ENCODE measurements at regions not wholly inside any gene's neighbourhood (a gene's known extent, or its start where the extent isn't known, plus 50 kb on each side); places are given as distances from the start of the nearest gene placed in this dataset.
A peak's percentile ranks its signal among the peaks of the same experiment; 100 is the strongest.
"Not testable (repeated sequence)": the region's sequence is repeated elsewhere in the genome, so short reads cannot be mapped to it uniquely, and the experiment has no call there.

DNA sequence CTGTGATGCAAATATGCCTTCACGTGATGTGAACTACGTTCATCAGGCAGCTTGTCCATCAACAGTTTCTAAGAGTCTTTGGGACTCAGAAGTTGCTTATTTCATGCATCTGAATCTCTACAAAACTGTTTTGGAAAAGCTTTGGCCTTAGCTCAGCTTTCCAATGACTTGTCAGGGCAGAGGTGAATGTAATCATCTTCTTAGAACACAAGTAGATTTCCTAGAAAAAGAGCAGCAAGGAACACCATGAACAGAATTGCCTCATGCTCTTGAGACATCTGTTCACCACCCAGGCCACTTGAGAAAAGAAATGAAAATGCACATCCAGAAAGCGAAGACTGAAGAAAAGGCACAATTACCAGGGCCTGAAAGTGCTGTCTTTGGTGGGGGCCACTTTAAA, 105.8 kb upstream of the PDHA1 start:
- no peak for DNase-seq (ENCODE audit: low read depth, low spot score)

DNA sequence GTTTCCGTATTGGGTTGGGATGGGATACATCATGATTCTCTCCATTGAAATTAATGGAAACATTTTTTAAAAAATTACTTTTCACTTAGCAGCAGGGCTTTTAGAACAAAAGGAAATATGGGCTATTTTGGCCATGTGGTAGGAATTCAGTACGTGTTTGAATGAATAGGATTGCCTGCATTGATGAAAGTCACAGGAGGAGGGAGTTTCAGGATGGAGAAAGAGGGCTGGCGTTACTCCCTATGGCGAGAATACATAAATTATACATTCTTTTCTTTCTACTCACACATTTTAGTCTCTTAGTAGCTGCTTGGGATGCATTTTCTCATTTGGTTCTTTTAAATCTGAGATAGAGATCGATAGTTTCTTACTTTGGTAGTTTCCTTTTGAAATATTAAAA, 100.3 kb upstream of the PDHA1 start:
- no peak for DNase-seq (ENCODE audit: low read depth, low spot score)

DNA sequence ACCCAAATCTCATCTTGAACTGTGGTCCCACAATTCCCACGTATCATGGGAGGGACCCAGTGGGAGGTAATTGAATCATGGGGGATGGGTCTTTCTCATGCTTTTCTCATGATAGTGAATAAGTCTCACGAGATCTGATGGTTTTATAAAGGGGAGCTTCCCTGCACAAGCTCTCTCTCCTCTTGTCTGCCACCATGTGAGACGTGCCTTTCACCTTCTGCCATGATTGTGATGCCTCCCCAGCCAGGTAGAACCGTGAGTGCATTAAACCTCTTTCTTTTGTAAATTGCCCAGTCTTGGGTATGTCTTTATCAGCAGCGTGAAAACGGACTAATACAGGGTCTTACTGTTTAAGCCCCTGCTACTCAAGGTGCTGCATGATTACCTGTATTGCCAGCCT, 98.8 kb upstream of the PDHA1 start:
- DNase-seq (ENCODE audit: low read depth, low spot score), result not testable (repeated sequence)

- DNase-seq (ENCODE audit: low read depth, low spot score), result no peak
Measured at GRCh38 chrX:19245711-19246269, 97.9 kb upstream of the PDHA1 start.

DNA sequence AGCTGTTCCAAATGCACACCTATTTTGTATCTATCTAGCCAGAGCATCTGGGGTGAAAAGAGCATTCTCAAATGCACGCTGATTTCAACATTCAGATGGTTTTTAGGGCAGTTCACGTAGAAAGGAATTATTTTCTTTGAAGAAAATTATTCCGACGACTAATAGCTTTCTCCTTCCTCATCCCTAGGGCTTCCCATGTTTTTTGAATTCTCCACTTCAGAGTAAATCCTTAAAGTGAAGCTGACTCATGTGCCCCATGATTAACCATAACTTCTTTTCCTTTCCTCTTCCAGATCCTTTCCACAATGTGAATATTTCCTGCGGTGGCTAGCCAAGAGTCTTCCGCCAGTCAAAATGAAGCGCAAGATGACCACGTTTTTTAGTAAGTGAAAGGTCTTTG, 86.7 kb upstream of the PDHA1 start:
- no peak for DNase-seq (ENCODE audit: low read depth, low spot score)

DNA sequence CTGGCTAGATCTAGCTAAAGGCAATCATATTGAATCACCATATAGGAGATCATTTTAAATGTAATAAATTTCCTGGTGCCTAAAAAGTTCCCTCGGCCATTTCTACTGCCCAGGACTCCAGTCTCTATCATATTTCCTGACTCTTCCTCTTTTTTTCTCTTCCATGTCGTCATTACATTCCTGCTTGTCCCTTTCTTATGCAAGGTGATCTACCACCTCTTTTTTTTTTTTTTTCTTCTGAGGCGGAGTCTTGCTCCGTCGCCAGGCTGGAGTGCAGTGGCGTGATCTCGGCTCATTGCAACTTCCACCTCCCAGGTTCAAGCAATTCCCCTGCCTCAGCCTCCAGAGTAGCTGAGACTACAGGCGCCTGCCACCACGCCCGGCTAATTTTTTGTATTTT, 82.7 kb upstream of the PDHA1 start:
- DNase-seq (ENCODE audit: low read depth, low spot score), result not testable (repeated sequence)

GRCh38 chrX:19270727-19271126, 73.0 kb upstream of the PDHA1 start:
- no peak for DNase-seq (ENCODE audit: low read depth, low spot score)

DNA sequence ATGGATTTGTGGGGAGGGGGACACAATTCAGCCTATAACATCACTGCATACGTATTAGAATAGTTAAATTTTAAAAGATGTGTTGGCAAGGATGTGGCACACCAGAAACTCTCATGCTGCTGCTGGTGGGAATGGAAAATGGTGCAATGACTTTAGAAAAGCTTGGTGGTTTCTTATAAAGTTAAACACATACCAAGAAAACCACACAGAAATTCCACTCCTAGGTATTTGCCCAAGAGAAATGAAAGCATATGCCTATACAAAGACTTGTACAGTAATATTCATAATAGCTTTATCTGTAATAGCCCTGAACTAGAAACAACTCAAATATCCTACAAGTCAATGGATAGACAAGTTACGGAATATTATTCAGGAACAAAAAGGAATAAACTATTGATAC, 71.3 kb upstream of the PDHA1 start:
- no peak for DNase-seq (ENCODE audit: low read depth, low spot score)

GRCh38 chrX:19280636-19281035, 63.1 kb upstream of the PDHA1 start:
- no peak for DNase-seq (ENCODE audit: low read depth, low spot score)

DNA sequence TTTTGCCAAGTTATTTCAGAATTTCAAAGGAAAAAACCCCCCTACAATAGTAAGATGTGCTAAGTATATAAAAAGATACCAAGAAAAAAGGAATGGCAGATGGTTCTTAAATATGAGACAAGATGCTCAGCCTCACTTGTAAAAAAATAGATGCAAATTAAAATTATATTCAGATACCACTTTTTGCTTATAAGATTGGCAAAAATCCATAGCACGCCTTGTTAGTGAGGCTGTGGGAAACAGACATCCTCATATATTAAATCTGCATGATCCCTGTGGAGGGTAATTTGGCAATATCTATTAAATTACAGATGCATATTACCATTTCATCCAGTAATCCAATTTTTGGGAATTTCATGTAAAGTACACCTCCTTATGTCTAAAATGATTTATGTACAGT, 62.5 kb upstream of the PDHA1 start:
- no peak for DNase-seq (ENCODE audit: low read depth, low spot score)

- no peak for DNase-seq (ENCODE audit: low read depth, low spot score)
Measured at GRCh38 chrX:19283597-19284339, 60.0 kb upstream of the PDHA1 start.

- no peak for DNase-seq (ENCODE audit: low read depth, low spot score)
Measured at GRCh38 chrX:19285857-19286256, 57.9 kb upstream of the PDHA1 start.

DNA sequence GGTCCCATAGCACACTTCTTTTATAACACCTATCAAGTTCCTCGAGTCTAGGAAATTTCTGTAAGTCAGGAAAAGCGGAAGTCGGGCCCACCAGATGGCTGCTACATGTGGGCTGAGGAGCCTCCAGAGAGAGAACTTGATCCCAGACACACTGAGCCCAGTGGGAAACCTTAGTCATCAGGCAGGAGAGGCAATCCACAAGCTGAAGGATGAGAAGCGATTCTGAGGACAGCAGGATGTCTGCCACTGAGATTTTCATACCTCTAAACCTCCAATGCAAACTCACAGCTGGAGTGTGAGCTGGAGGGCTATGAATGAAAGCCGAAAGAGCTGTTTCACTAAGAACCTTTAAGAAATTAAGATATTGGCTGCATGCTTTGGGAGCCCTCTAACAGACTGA, 52.6 kb upstream of the PDHA1 start:
- peak; percentile 7 for DNase-seq (ENCODE audit: low read depth, low spot score)

DNA sequence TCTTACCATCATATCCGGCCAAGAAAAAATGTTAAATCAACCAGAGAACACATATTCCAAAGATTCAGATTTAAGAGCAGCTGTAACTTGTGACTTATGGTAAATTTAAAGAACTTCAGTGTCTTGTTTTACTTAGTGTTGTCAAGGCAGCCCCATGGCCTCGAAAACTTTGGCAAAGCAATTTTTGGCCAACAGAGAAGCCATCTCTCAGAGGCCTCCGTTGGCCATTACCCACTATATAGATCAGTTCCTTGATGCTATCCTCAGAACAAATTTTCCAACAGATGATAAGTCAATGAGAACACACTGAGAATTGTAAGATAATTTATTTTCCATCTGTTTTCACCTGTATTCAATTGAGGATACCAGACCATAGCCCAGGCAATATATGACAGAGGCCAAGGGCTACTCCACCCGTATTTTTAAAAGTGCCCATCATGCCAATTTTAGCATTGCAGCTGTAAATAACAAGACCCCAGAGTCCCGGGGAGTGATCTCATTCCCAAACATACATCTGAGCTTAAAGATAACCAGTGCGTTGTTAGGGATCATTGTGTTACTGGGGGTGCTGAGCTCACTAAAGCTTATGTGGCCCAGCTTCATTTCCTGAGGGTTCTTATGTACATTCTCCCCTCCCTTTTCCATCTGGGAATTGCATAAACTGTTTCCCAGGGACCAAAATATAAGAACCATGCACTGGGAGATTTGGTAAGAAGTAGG, 50.0 kb upstream of the PDHA1 start:
- no peak for DNase-seq (ENCODE audit: low read depth, low spot score)

Measured in smooth muscle cell of the brain vasculature (primary cell).